ENCODE measurements at regions not wholly inside any gene's neighbourhood (a gene's known extent, or its start where the extent isn't known, plus 50 kb on each side); places are given as distances from the start of the nearest gene placed in this dataset.

DNA sequence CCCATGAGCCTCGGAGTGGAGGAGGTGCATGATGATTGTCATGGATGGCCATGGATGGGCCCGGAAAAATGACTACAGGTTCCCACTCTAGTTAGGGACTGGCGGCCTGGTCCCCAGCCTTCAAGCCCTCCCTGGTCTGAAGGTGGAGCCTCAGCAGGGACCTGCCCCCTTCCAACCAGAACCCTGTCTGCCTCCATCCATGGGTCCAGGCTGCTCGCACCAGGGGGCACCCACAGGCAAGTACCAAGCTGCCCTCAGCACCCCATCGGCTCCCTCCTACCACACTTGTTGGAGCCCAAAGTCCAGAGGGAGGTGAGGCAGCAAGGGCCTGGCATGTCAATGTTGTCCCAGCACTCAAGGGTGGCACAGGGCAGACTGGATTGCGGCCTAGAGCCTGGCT, 2468.6 kb downstream of the PCDH7 start:
- no peak overlapping the region for H3K4me3 ChIP-seq (ENCODE audit: low read depth, low read length)
- DNase-seq (ENCODE audit: low read depth, low spot score): no peak
- TF ChIP-seq, protein P1, sequence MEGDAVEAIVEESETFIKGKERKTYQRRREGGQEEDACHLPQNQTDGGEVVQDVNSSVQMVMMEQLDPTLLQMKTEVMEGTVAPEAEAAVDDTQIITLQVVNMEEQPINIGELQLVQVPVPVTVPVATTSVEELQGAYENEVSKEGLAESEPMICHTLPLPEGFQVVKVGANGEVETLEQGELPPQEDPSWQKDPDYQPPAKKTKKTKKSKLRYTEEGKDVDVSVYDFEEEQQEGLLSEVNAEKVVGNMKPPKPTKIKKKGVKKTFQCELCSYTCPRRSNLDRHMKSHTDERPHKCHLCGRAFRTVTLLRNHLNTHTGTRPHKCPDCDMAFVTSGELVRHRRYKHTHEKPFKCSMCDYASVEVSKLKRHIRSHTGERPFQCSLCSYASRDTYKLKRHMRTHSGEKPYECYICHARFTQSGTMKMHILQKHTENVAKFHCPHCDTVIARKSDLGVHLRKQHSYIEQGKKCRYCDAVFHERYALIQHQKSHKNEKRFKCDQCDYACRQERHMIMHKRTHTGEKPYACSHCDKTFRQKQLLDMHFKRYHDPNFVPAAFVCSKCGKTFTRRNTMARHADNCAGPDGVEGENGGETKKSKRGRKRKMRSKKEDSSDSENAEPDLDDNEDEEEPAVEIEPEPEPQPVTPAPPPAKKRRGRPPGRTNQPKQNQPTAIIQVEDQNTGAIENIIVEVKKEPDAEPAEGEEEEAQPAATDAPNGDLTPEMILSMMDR (IDR thresholded peaks at IDR 0.05; ENCODE audit: low read depth, low read length): no peak
- in situ Hi-C loops (cut with HindIII; ENCODE audit: low sequenced_read_pairs): no loop called here

- in situ Hi-C loops (cut with HindIII; ENCODE audit: low sequenced_read_pairs): no loop called here
- TF ChIP-seq, protein P1 (IDR thresholded peaks at IDR 0.05; ENCODE audit: low read depth, low read length): no peak
- no peak for DNase-seq (ENCODE audit: low read depth, low spot score)
- no peak overlapping the region for H3K4me3 ChIP-seq (ENCODE audit: low read depth, low read length)
These were observed 2469.0 kb downstream of the PCDH7 start for GRCh38 chr4:33189169-33189568.

- in situ Hi-C loops (cut with HindIII; ENCODE audit: low sequenced_read_pairs): no loop called here
- TF ChIP-seq, protein P1 (IDR thresholded peaks at IDR 0.05; ENCODE audit: low read depth, low read length): no peak
- H3K4me3 ChIP-seq (ENCODE audit: low read depth, low read length): no peak overlapping the region
- DNase-seq (ENCODE audit: low read depth, low spot score): no peak
These were observed 2472.9 kb downstream of the PCDH7 start for GRCh38 chr4:33193109-33193508.

- TF ChIP-seq, protein P1 (IDR thresholded peaks at IDR 0.05; ENCODE audit: low read depth, low read length): no peak
- DNase-seq (ENCODE audit: low read depth, low spot score): no peak
- in situ Hi-C loops (cut with HindIII; ENCODE audit: low sequenced_read_pairs): no loop called here
- H3K4me3 ChIP-seq (ENCODE audit: low read depth, low read length): no peak overlapping the region
These were observed 2480.2 kb downstream of the PCDH7 start for GRCh38 chr4:33200377-33200776.

DNA sequence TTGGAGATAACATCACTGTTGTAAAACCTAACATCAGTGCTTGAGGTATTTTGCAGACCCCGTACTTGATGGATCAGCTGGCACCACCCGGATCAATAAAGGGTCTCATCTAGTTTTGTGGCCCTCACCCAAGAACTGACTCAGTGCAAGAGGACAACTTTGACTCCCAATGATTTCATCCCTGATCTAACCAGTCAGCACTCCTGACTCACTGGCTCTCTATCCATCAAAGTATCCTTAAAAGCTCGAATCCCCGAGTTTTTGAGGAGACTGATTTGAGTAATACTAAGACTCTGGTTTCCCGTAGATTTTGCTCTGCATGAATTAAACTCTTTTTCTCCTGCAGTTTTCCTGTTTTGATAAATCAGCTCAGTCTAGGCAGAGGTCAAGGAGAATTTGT, 2498.1 kb downstream of the PCDH7 start:
- in situ Hi-C loops (cut with HindIII; ENCODE audit: low sequenced_read_pairs): no loop called here
- TF ChIP-seq, protein P1 (IDR thresholded peaks at IDR 0.05; ENCODE audit: low read depth, low read length): no peak
- no peak for DNase-seq (ENCODE audit: low read depth, low spot score)
- no peak overlapping the region for H3K4me3 ChIP-seq (ENCODE audit: low read depth, low read length)

DNA sequence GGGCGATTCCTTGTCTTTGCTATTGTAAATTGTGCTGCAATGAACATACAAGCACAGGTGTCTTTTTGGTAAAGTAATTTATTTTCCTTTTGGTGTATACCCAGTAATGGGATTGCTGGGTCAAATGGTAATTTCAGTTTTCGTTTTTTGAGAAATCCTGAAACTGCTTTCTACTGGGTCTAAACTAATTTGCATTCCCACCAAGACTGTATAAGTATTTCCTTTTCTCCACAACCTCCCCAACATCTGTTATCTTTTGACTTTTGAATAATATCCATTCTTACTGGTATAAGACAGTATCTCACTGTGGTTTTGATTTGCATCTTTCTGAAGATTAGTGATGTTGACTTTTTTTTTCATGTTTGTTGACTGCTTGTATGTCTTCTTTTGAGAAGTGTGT, 2506.0 kb downstream of the PCDH7 start:
- no peak for DNase-seq (ENCODE audit: low read depth, low spot score)
- H3K4me3 ChIP-seq (ENCODE audit: low read depth, low read length): no peak overlapping the region
- in situ Hi-C loops (cut with HindIII; ENCODE audit: low sequenced_read_pairs): no loop called here
- TF ChIP-seq, protein P1 (IDR thresholded peaks at IDR 0.05; ENCODE audit: low read depth, low read length): no peak

- TF ChIP-seq, protein P1 (IDR thresholded peaks at IDR 0.05; ENCODE audit: low read depth, low read length): no peak
- H3K4me3 ChIP-seq (ENCODE audit: low read depth, low read length): no peak overlapping the region
- DNase-seq (ENCODE audit: low read depth, low spot score): no peak
- in situ Hi-C loops (cut with HindIII; ENCODE audit: low sequenced_read_pairs): no loop called here
These were observed 2506.6 kb downstream of the PCDH7 start for GRCh38 chr4:33226783-33227182.

Data from astrocyte of the spinal cord (primary cell).